ENCODE measurements at regions not wholly inside any gene's neighbourhood (a gene's known extent, or its start where the extent isn't known, plus 50 kb on each side); places are given as distances from the start of the nearest gene placed in this dataset.

- TF ChIP-seq, protein P1, sequence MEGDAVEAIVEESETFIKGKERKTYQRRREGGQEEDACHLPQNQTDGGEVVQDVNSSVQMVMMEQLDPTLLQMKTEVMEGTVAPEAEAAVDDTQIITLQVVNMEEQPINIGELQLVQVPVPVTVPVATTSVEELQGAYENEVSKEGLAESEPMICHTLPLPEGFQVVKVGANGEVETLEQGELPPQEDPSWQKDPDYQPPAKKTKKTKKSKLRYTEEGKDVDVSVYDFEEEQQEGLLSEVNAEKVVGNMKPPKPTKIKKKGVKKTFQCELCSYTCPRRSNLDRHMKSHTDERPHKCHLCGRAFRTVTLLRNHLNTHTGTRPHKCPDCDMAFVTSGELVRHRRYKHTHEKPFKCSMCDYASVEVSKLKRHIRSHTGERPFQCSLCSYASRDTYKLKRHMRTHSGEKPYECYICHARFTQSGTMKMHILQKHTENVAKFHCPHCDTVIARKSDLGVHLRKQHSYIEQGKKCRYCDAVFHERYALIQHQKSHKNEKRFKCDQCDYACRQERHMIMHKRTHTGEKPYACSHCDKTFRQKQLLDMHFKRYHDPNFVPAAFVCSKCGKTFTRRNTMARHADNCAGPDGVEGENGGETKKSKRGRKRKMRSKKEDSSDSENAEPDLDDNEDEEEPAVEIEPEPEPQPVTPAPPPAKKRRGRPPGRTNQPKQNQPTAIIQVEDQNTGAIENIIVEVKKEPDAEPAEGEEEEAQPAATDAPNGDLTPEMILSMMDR (IDR thresholded peaks at IDR 0.05; ENCODE audit: insufficient read depth, low read length), result no peak
- no peak for TF ChIP-seq POLR2AphosphoS5 (IDR thresholded peaks at IDR 0.05; ENCODE audit: low read depth)
- TF ChIP-seq GABPA (IDR thresholded peaks at IDR 0.05; ENCODE audit: low read depth), result no peak
Measured at GRCh38 chr3:104137116-104137515, 1229.6 kb upstream of the ALCAM start.

Data from HL-60 (cell line).